ENCODE measurements at regions not wholly inside any gene's neighbourhood (a gene's known extent, or its start where the extent isn't known, plus 50 kb on each side); places are given as distances from the start of the nearest gene placed in this dataset.

DNA sequence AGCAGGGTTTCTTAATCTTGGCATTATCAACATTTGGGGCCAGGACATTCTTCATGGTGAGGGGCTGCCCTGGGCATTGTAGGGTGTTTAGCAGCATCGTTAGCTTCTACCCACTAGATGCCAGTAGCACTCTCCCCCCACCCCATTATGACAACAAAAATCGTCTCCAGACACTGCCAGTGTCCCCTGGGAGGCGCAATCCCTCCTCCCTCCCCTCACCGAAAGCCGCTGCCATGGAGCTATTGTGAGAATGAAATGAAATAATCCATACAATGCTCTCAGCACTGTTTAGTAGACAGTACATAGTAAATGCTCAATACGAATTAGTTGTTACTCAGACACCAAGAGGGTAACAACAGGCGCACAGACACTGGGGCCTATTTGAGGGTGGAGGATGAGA lies 502.9 kb downstream of the NPIPA7 start:
- H3K27ac Mint-ChIP-seq (ENCODE audit: low read depth), result no peak overlapping the region
- no peaks in the 10 kb centered on the region for H3K9me3 Mint-ChIP-seq
- H3K4me1 Mint-ChIP-seq, result no peaks in the 10 kb centered on the region
- peaks cover 2% of the 10 kb centered on the region for H3K36me3 Mint-ChIP-seq (ENCODE audit: insufficient read depth)
- DNase-seq (ENCODE audit: low spot score in 2 of 2) (no peak), ATAC-seq (replicated peaks; ENCODE audit: extremely low read depth, poor library complexity, severe bottlenecking) (no peak)
- H3K4me3 Mint-ChIP-seq, result no peak overlapping the region
- H3K27me3 Mint-ChIP-seq, result peaks cover 29% of the 10 kb centered on the region

DNA sequence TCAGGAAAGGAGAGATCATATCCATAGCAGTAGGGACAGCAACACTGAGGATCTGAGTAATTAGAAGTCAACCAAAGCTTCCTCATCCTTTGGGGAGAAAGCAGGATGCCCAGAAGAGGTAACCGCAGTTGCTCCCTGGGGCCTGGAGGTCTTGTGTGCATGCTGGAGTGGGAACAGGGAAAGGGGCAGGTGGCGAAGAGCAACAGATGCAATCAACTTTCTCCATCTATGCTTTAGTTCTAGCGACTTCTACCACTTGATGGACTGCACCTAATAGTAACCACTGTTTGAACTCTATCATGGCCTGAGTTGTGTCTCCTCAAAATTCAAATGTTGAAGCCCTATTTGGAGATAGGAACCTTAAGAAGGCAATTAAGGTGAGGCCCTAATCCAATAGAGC lies 503.8 kb downstream of the NPIPA7 start:
- no peak overlapping the region for H3K27ac Mint-ChIP-seq (ENCODE audit: low read depth)
- H3K4me1 Mint-ChIP-seq, result no peaks in the 10 kb centered on the region
- H3K9me3 Mint-ChIP-seq, result no peaks in the 10 kb centered on the region
- H3K27me3 Mint-ChIP-seq, result peaks cover 33% of the 10 kb centered on the region
- no peak overlapping the region for H3K4me3 Mint-ChIP-seq
- H3K36me3 Mint-ChIP-seq (ENCODE audit: insufficient read depth), result peaks cover 2% of the 10 kb centered on the region
- DNase-seq (ENCODE audit: low spot score in 2 of 2), result no peak
- no peak for ATAC-seq (replicated peaks; ENCODE audit: extremely low read depth, poor library complexity, severe bottlenecking)

DNA sequence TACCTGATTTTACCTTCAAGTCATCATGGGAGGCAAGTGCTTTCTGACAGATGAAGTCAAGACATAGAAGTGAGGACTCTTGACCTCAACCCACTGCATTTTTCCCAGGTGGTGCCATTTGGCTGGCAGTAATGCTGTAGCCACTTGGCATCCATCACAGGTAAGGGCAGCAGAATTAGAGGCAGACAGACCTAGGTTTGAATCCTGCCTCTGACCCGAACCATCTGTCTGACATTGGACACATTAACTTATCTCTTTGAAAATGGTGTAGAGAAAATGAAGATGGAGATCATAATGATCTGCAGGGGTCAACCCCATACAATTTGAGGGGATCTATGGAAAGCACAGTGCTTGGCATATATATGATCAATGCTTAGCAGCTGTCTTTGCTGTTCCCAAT lies 505.5 kb downstream of the NPIPA7 start:
- no peak for ATAC-seq (replicated peaks; ENCODE audit: extremely low read depth, poor library complexity, severe bottlenecking)
- no peaks in the 10 kb centered on the region for H3K4me1 Mint-ChIP-seq
- no peak overlapping the region for H3K4me3 Mint-ChIP-seq
- H3K36me3 Mint-ChIP-seq (ENCODE audit: insufficient read depth), result no peaks in the 10 kb centered on the region
- H3K9me3 Mint-ChIP-seq, result no peaks in the 10 kb centered on the region
- H3K27me3 Mint-ChIP-seq, result peaks cover 29% of the 10 kb centered on the region
- no peak overlapping the region for H3K27ac Mint-ChIP-seq (ENCODE audit: low read depth)
- DNase-seq (ENCODE audit: low spot score in 2 of 2), result no peak

- ATAC-seq (replicated peaks; ENCODE audit: extremely low read depth, poor library complexity, severe bottlenecking), result no peak
- Mint-ChIP-seq H3K4me1 (no peaks in the 10 kb centered on the region), H3K4me3 (no peak overlapping the region), H3K9me3 (no peaks in the 10 kb centered on the region), H3K27me3 (peaks cover 27% of the 10 kb centered on the region), H3K36me3 (ENCODE audit: insufficient read depth) (no peaks in the 10 kb centered on the region), H3K27ac (ENCODE audit: low read depth) (no peak overlapping the region)
- DNase-seq (ENCODE audit: low spot score in 2 of 2), result no peak
Measured at GRCh38 chr16:16887193-16887592, 508.3 kb downstream of the NPIPA7 start.

- no peak overlapping the region for H3K4me3 Mint-ChIP-seq
- no peaks in the 10 kb centered on the region for H3K4me1 Mint-ChIP-seq
- H3K36me3 Mint-ChIP-seq (ENCODE audit: insufficient read depth), result no peaks in the 10 kb centered on the region
- H3K9me3 Mint-ChIP-seq, result no peaks in the 10 kb centered on the region
- H3K27ac Mint-ChIP-seq (ENCODE audit: low read depth), result no peak overlapping the region
- DNase-seq (ENCODE audit: low spot score in 2 of 2) (no peak), ATAC-seq (replicated peaks; ENCODE audit: extremely low read depth, poor library complexity, severe bottlenecking) (no peak)
- peaks cover 27% of the 10 kb centered on the region for H3K27me3 Mint-ChIP-seq
Measured at GRCh38 chr16:16890964-16891363, 512.0 kb downstream of the NPIPA7 start.

- DNase-seq (ENCODE audit: low spot score in 2 of 2), result no peak
- Mint-ChIP-seq H3K4me3 (no peak overlapping the region), H3K27ac (ENCODE audit: low read depth) (no peak overlapping the region), H3K27me3 (peaks cover 42% of the 10 kb centered on the region), H3K4me1 (no peaks in the 10 kb centered on the region), H3K36me3 (ENCODE audit: insufficient read depth) (no peaks in the 10 kb centered on the region), H3K9me3 (peaks cover 23% of the 10 kb centered on the region)
- ATAC-seq (replicated peaks; ENCODE audit: extremely low read depth, poor library complexity, severe bottlenecking), result no peak
Measured at GRCh38 chr16:16904601-16905000, 525.7 kb downstream of the NPIPA7 start.

GRCh38 chr16:16905850-16906249 lies 526.9 kb downstream of the NPIPA7 start:
- DNase-seq (ENCODE audit: low spot score in 2 of 2) (no peak), ATAC-seq (replicated peaks; ENCODE audit: extremely low read depth, poor library complexity, severe bottlenecking) (no peak)
- no peak overlapping the region for H3K4me3 Mint-ChIP-seq
- peaks cover 11% of the 10 kb centered on the region for H3K9me3 Mint-ChIP-seq
- no peaks in the 10 kb centered on the region for H3K36me3 Mint-ChIP-seq (ENCODE audit: insufficient read depth)
- H3K27me3 Mint-ChIP-seq, result peaks cover 46% of the 10 kb centered on the region
- H3K27ac Mint-ChIP-seq (ENCODE audit: low read depth), result no peak overlapping the region
- no peaks in the 10 kb centered on the region for H3K4me1 Mint-ChIP-seq

- no peaks in the 10 kb centered on the region for H3K4me1 Mint-ChIP-seq
- no peak overlapping the region for H3K27ac Mint-ChIP-seq (ENCODE audit: low read depth)
- H3K27me3 Mint-ChIP-seq, result peaks cover 58% of the 10 kb centered on the region
- H3K4me3 Mint-ChIP-seq, result no peak overlapping the region
- ATAC-seq (replicated peaks; ENCODE audit: extremely low read depth, poor library complexity, severe bottlenecking), result no peak
- H3K36me3 Mint-ChIP-seq (ENCODE audit: insufficient read depth), result no peaks in the 10 kb centered on the region
- H3K9me3 Mint-ChIP-seq, result peaks cover 8% of the 10 kb centered on the region
- no peak for DNase-seq (ENCODE audit: low spot score in 2 of 2)
Measured at GRCh38 chr16:16907089-16907488, 528.1 kb downstream of the NPIPA7 start.

DNA sequence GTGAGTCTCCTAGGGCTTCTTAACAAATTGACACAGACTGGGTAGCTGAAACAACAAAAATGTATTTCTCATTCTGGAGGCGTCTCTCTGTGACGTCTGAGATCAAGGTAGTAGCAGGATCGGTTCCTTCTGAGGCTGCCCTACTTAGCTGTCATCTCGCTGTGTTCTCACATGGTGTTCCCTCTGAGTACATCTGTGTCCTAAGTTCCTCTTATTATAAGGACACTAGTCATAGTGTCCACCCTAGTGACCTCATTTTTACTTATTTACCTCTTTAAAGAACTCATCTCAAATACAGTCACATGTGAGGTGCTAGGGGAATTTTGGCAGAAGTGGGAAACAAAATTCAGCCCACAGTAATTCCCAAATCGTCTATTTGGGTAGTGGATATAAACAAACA lies 529.1 kb downstream of the NPIPA7 start:
- peaks cover 1% of the 10 kb centered on the region for H3K36me3 Mint-ChIP-seq (ENCODE audit: insufficient read depth)
- H3K4me1 Mint-ChIP-seq, result no peaks in the 10 kb centered on the region
- H3K27ac Mint-ChIP-seq (ENCODE audit: low read depth), result no peak overlapping the region
- ATAC-seq (replicated peaks; ENCODE audit: extremely low read depth, poor library complexity, severe bottlenecking) (no peak), DNase-seq (ENCODE audit: low spot score in 2 of 2) (no peak)
- peaks cover 5% of the 10 kb centered on the region for H3K9me3 Mint-ChIP-seq
- H3K27me3 Mint-ChIP-seq, result peaks cover 59% of the 10 kb centered on the region
- H3K4me3 Mint-ChIP-seq, result no peak overlapping the region

GRCh38 chr16:16909126-16909525 lies 530.2 kb downstream of the NPIPA7 start:
- Mint-ChIP-seq H3K27me3 (peaks cover 60% of the 10 kb centered on the region), H3K36me3 (ENCODE audit: insufficient read depth) (peaks cover 1% of the 10 kb centered on the region), H3K27ac (ENCODE audit: low read depth) (no peak overlapping the region), H3K9me3 (peaks cover 5% of the 10 kb centered on the region), H3K4me1 (no peaks in the 10 kb centered on the region), H3K4me3 (no peak overlapping the region)
- ATAC-seq (replicated peaks; ENCODE audit: extremely low read depth, poor library complexity, severe bottlenecking), result no peak
- DNase-seq (ENCODE audit: low spot score in 2 of 2), result no peak

DNA sequence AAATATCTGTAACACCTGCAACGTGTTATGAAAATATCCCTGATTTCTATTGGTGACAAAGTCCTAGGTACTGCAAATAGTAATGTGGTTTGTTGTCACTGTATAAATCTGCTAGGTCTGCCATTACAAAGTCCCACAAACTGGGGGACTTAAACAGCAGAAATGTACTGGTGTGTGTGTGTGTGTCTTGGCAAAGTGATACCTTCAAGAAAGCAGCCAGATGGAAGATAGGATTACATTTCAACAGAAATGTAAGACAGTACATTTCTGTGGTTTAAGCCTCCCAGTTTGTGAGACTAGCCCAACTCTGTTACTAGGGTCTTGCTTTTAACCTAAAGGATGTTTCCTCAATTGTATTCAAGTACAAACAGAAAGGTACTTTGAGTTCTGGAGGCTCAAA lies 531.7 kb downstream of the NPIPA7 start:
- H3K27ac Mint-ChIP-seq (ENCODE audit: low read depth), result no peak overlapping the region
- H3K9me3 Mint-ChIP-seq, result peaks cover 5% of the 10 kb centered on the region
- no peak overlapping the region for H3K4me3 Mint-ChIP-seq
- DNase-seq (ENCODE audit: low spot score in 2 of 2), result no peak
- peaks cover 68% of the 10 kb centered on the region for H3K27me3 Mint-ChIP-seq
- H3K36me3 Mint-ChIP-seq (ENCODE audit: insufficient read depth), result peaks cover 1% of the 10 kb centered on the region
- ATAC-seq (replicated peaks; ENCODE audit: extremely low read depth, poor library complexity, severe bottlenecking), result no peak
- no peaks in the 10 kb centered on the region for H3K4me1 Mint-ChIP-seq

DNA sequence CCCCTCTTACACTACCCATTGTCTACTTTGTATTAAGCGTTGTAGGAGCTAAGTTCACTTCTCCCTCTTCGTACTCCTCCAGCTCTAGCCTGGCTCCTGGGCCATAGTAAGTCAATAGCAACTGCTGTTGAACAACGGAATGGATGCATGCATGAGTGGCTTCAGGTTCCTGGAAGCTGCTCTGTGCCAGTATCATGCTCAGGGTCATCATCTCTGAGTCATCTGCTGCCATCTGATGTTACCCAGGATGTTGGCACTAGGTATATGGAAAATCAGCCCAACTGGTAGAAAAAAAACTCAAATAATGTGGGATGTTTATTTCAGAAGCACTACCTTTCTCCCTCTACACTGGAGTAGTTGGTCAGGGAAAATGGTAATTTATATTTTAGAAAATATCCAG lies 536.8 kb downstream of the NPIPA7 start:
- no peak overlapping the region for H3K27ac Mint-ChIP-seq (ENCODE audit: low read depth)
- H3K36me3 Mint-ChIP-seq (ENCODE audit: insufficient read depth), result peaks cover 1% of the 10 kb centered on the region
- H3K27me3 Mint-ChIP-seq, result peaks cover 74% of the 10 kb centered on the region
- H3K9me3 Mint-ChIP-seq, result peaks cover 5% of the 10 kb centered on the region
- H3K4me1 Mint-ChIP-seq, result no peaks in the 10 kb centered on the region
- no peak overlapping the region for H3K4me3 Mint-ChIP-seq
- DNase-seq (ENCODE audit: low spot score in 2 of 2) (no peak), ATAC-seq (replicated peaks; ENCODE audit: extremely low read depth, poor library complexity, severe bottlenecking) (no peak)

DNA sequence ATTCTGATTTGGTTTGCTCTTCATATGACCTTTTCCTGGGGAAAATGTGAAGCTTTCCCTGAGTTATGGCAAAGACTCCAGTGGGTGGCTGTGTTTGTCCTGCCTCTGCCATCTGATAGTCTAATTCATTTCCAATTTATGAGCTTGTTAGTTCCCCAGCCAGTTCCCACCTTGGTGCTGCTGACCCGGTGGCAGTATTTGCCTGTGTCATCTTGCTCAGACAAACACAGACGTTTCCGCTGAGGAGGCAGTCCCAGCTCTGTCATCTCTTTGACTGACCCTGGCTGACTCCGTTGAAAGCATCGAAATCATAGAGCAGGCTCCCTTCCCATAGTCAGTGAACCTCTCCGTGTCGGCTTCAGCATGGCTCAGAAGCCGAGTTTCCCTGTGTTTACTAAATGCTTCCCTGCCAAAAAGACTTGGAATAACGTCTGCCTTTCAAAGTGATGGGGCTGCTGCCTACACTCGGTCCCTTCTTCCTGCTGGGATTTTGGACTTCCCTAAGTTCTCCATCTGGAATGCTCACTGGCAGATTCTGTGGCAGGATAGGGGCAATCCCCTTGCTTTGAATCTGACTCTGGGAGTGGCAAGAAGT lies 538.3 kb downstream of the NPIPA7 start:
- no peaks in the 10 kb centered on the region for H3K4me1 Mint-ChIP-seq
- DNase-seq (ENCODE audit: low spot score in 2 of 2), result no peak
- peaks cover 1% of the 10 kb centered on the region for H3K9me3 Mint-ChIP-seq
- H3K36me3 Mint-ChIP-seq (ENCODE audit: insufficient read depth), result peaks cover under 1% of the 10 kb centered on the region
- H3K27ac Mint-ChIP-seq (ENCODE audit: low read depth), result no peak overlapping the region
- no peak for ATAC-seq (replicated peaks; ENCODE audit: extremely low read depth, poor library complexity, severe bottlenecking)
- H3K4me3 Mint-ChIP-seq, result no peak overlapping the region
- H3K27me3 Mint-ChIP-seq, result peaks cover 59% of the 10 kb centered on the region

DNA sequence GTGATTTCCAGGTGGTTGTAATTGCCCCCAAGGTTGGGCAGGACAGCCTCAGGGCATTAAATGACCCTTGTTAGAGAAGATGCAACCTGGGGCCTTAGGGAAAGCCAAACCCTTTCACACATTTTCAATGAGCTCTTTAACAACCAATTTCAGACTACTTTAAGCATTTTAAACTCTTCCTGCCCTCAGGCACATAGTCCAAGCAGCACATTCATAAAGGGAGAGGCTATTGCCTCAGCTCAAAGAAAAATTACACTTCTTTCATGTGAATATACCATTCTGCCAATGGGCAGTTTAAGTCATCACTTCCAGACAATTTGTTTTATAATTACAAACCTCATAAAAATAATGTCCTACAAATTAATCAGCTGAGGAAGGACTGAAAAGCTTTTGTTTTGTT lies 544.5 kb downstream of the NPIPA7 start:
- H3K36me3 Mint-ChIP-seq (ENCODE audit: insufficient read depth), result no peaks in the 10 kb centered on the region
- H3K27me3 Mint-ChIP-seq, result peaks cover 13% of the 10 kb centered on the region
- ATAC-seq (replicated peaks; ENCODE audit: extremely low read depth, poor library complexity, severe bottlenecking) (no peak), DNase-seq (ENCODE audit: low spot score in 2 of 2) (no peak)
- no peaks in the 10 kb centered on the region for H3K9me3 Mint-ChIP-seq
- H3K27ac Mint-ChIP-seq (ENCODE audit: low read depth), result no peak overlapping the region
- no peaks in the 10 kb centered on the region for H3K4me1 Mint-ChIP-seq
- H3K4me3 Mint-ChIP-seq, result no peak overlapping the region

Measured in central memory CD8-positive, alpha-beta T cell (primary cell).